ENCODE measurements at regions not wholly inside any gene's neighbourhood (a gene's known extent, or its start where the extent isn't known, plus 50 kb on each side); places are given as distances from the start of the nearest gene placed in this dataset.

DNA sequence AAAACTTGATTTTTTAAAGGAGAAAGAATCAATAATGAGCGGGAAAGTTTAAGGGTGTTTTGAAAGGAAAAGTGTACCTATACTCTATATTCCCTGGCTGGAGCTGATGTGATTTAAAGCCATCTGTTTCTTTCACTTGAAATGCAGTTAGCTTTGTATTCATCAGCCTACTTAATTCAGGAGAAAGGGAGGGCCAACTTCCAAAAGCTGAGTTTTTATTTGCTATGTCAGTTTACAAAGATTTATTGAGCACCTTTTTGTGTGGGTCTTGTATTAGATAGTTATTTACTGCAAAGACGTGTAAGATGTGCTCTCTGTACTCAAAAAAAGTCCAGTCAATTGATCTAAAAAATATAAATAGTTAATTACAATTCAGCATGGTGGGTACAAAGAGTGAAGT lies 176.2 kb upstream of the GOLIM4 start:
- TF ChIP-seq POLR2A (IDR thresholded peaks at IDR 0.05; ENCODE audit: borderline replicate concordance, extremely low read depth, insufficient read depth, insufficient read length), result no peak
- TF ChIP-seq REST (IDR thresholded peaks at IDR 0.05; ENCODE audit: low read depth), result no peak
- TF ChIP-seq CTCF (IDR thresholded peaks at IDR 0.05 in 2 of 3, conservative IDR thresholded peaks at IDR 0.05 in 1 of 3; ENCODE audit: borderline replicate concordance in 1 of 3, insufficient read depth in 1 of 3, low read depth in 2 of 3, low read length in 2 of 3), result no peak
- no peak for TF ChIP-seq TCF7L2 (IDR thresholded peaks at IDR 0.05; ENCODE audit: borderline replicate concordance, extremely low read depth, insufficient read depth, insufficient read length)
- no peak for TF ChIP-seq YY1 (IDR thresholded peaks at IDR 0.05; ENCODE audit: extremely low read depth, insufficient replicate concordance, low read depth, low read length)
